CD14-positive monocyte (primary cell): ENCODE measurements at regions not wholly inside any gene's neighbourhood (a gene's known extent, or its start where the extent isn't known, plus 50 kb on each side); places are given as distances from the start of the nearest gene placed in this dataset.

ENCODE experiments used
- DNase-seq, 3 donors: peaks; one replicate each; pipeline ENCODE4 v3.0.0-alpha.2; 2011 to 2022
- H2AFZ ChIP-seq: 2 replicates; pipeline ENCODE4 v1.6.0; 2012; ENCODE audit warnings: mild to moderate bottlenecking, low read depth, low read length, inconsistent platforms; ENCODE audit not compliant: insufficient read depth, poor library complexity, severe bottlenecking
- H3K27ac ChIP-seq, 2 donors: 1 replicate in 1 of 2; 2 replicates in 1 of 2; pipeline ENCODE4 v1.5.1; 2012 to 2013; ENCODE audit warnings: low read length in 2 of 2, control low read depth in 1 of 2, inconsistent platforms in 1 of 2, low read depth in 1 of 2, mild to moderate bottlenecking in 1 of 2
- H3K27me3 ChIP-seq, 2 donors: one replicate each; pipeline versions ENCODE4 v1.6.0 to v1.6.1; 2011 to 2013; ENCODE audit warnings: low read length in 2 of 2; ENCODE audit not compliant: control insufficient read depth in 2 of 2, insufficient read depth in 2 of 2
- H3K36me3 ChIP-seq, 2 donors: replicated peaks in 1 of 2; 1 replicate in 1 of 2; 2 replicates in 1 of 2; pipeline versions ENCODE4 v1.5.1 to v1.6.1; 2012 to 2013; ENCODE audit warnings: low read length in 2 of 2, control low read depth in 1 of 2, inconsistent platforms in 1 of 2, mild to moderate bottlenecking in 1 of 2; ENCODE audit not compliant: insufficient read depth in 2 of 2, control insufficient read depth in 1 of 2
- H3K4me1 ChIP-seq, 2 donors: 1 replicate in 1 of 2; 2 replicates in 1 of 2; pipeline versions ENCODE4 v1.5.1 to v1.6.1; 2012 to 2013; ENCODE audit warnings: low read length in 2 of 2, control low read depth in 1 of 2, inconsistent platforms in 1 of 2, mild to moderate bottlenecking in 1 of 2, moderate library complexity in 1 of 2; ENCODE audit not compliant: insufficient read depth in 2 of 2, control insufficient read depth in 1 of 2
- H3K4me2 ChIP-seq: replicated peaks from 2 replicates; pipeline ENCODE3; 2012; ENCODE audit warnings: low read length, moderate library complexity, mild to moderate bottlenecking; ENCODE audit not compliant: poor library complexity, severe bottlenecking; ENCODE audit errors: extremely low read depth
- H3K4me3 ChIP-seq, 3 experiments: fragments of 200-600 bp in 1 of 3; sonication (generic) in 1 of 3; replicated peaks in 1 of 3; 1 replicate in 2 of 3; 2 replicates in 1 of 3; pipeline ENCODE4 v1.5.1; 2011 to 2013; ENCODE audit warnings: low read length in 3 of 3, mild to moderate bottlenecking in 3 of 3, control low read depth in 2 of 3, low read depth in 2 of 3, inconsistent platforms in 1 of 3, moderate library complexity in 1 of 3
- H3K79me2 ChIP-seq: 2 replicates; pipeline ENCODE4 v1.6.0; 2012; ENCODE audit warnings: mild to moderate bottlenecking, control low read depth, inconsistent platforms, low read length, moderate library complexity; ENCODE audit not compliant: insufficient read depth
- H3K9ac ChIP-seq: 2 replicates; pipeline ENCODE4 v1.6.0; 2017; ENCODE audit warnings: low read length, mild to moderate bottlenecking; ENCODE audit not compliant: insufficient read depth, poor library complexity, severe bottlenecking
- H3K9me3 ChIP-seq, 2 donors: replicated peaks in 1 of 2; 1 replicate in 1 of 2; 2 replicates in 1 of 2; pipeline versions ENCODE4 v1.5.1 to v1.6.1; 2012 to 2013; ENCODE audit warnings: low read length in 2 of 2, control low read depth in 1 of 2; ENCODE audit not compliant: control insufficient read depth in 1 of 2, insufficient read depth in 1 of 2
- H4K20me1 ChIP-seq: 2 replicates; pipeline ENCODE4 v1.6.0; 2012; ENCODE audit warnings: mild to moderate bottlenecking, low read length, control low read depth, moderate library complexity; ENCODE audit not compliant: insufficient read depth
- H3K27ac Mint-ChIP-seq, 7 donors: one replicate each; pipeline ENCODE4 v1.8.0; 2020; ENCODE audit warnings: mild to moderate bottlenecking in 7 of 7, mixed read lengths in 7 of 7, moderate library complexity in 6 of 7, inconsistent platforms in 2 of 7
- H3K27me3 Mint-ChIP-seq, 3 donors: one replicate each; pipeline ENCODE4 v1.8.0; 2021 to 2022; ENCODE audit warnings: low read depth in 3 of 3, mild to moderate bottlenecking in 3 of 3, mixed read lengths in 3 of 3, moderate library complexity in 3 of 3, inconsistent platforms in 1 of 3
- H3K36me3 Mint-ChIP-seq, 2 donors: one replicate each; pipeline ENCODE4 v1.8.0; 2020; ENCODE audit warnings: mixed read lengths in 2 of 2, inconsistent platforms in 1 of 2, mild to moderate bottlenecking in 1 of 2
- H3K4me1 Mint-ChIP-seq: one replicate; pipeline ENCODE4 v1.8.0; 2020; ENCODE audit warnings: mild to moderate bottlenecking, mixed read lengths
- H3K4me3 Mint-ChIP-seq, 2 donors: one replicate each; pipeline ENCODE4 v1.8.0; 2020; ENCODE audit warnings: mild to moderate bottlenecking in 2 of 2, mixed read lengths in 2 of 2, moderate library complexity in 1 of 2
- H3K9me3 Mint-ChIP-seq, 7 donors: one replicate each; pipeline ENCODE4 v1.8.0; 2020 to 2022; ENCODE audit warnings: mixed read lengths in 7 of 7, mild to moderate bottlenecking in 6 of 7, moderate library complexity in 6 of 7, inconsistent platforms in 2 of 7
- WGBS: methylation state at CpG from one replicate; pipeline ENCODE4 v1.1.5; 2013; ENCODE audit warnings: missing lambda C conversion rate; ENCODE audit not compliant: insufficient coverage; 5-methylcytosine and 5-hydroxymethylcytosine counted together
- intact Hi-C, 2 donors: fragments of 100-400 bp; cut with micrococcal nuclease; formaldehyde crosslinking; loops; one replicate each; pipeline versions ENCODE4 v1.15.0 to v1.15.1; 2023
- TF ChIP-seq, protein P1 (sequence below): fragments of 200-600 bp; IDR thresholded peaks from one replicate; pipeline ENCODE4 v1.8.0; 2022; ENCODE audit warnings: antibody characterized with exemption, mild to moderate bottlenecking

DNA sequence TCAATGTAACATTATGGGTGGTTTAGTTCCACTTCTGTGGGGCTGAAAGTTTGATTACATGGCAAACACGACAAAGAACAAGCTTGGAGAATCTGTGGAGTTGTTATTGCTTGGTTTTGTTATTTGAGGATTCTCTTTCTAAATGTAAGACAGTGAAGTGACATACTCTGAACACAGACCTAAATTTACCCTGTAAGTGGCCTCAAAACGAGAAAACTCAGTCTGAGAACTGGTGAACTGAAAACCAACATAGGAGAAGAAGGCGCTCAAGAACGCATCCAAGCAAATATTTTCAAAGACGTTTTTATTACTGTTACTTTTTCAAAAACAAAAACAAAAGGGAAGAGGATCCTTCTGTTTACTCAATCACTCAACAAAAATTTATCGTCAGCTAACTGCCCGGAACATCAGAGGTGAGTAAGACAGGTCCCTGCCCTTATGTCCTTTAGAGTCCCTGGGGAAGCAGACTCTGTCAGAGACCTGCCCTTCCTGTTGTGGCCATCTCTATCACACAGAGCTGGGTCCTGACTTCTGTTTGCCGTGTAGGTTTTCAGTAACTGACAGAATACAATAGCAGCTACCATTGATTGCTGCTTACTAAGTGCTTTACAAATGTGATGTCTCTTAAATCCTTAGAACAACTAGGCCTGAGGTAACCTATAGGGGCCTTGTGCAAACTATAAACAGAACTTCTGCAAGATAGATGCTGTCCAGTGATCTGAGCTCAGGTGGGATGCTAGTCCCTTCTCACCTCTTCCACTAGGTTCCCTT is 79.3 kb upstream of the C12orf71 start:
- WGBS = 93% methylated on average over 4 of the region's 8 CpGs
- no peaks in the 10 kb centered on the region for H3K9me3 ChIP-seq
- H3K27me3 ChIP-seq = no peaks in the 10 kb centered on the region
- H3K27ac ChIP-seq = no peak overlapping the region
- Mint-ChIP-seq H3K9me3 (peaks cover 0 to 5% (median 2%) of the 10 kb centered on the region in 7 donors), H3K27me3 (no peaks in the 10 kb centered on the region), H3K4me1 (peaks cover 3% of the 10 kb centered on the region), H3K36me3 (no peaks in the 10 kb centered on the region), H3K4me3 (no peak overlapping the region), H3K27ac (no peak overlapping the region)
- no peak overlapping the region for H3K4me3 ChIP-seq
- H3K9ac ChIP-seq = no peak overlapping the region
- no peaks in the 10 kb centered on the region for H3K4me1 ChIP-seq
- TF ChIP-seq, protein P1, sequence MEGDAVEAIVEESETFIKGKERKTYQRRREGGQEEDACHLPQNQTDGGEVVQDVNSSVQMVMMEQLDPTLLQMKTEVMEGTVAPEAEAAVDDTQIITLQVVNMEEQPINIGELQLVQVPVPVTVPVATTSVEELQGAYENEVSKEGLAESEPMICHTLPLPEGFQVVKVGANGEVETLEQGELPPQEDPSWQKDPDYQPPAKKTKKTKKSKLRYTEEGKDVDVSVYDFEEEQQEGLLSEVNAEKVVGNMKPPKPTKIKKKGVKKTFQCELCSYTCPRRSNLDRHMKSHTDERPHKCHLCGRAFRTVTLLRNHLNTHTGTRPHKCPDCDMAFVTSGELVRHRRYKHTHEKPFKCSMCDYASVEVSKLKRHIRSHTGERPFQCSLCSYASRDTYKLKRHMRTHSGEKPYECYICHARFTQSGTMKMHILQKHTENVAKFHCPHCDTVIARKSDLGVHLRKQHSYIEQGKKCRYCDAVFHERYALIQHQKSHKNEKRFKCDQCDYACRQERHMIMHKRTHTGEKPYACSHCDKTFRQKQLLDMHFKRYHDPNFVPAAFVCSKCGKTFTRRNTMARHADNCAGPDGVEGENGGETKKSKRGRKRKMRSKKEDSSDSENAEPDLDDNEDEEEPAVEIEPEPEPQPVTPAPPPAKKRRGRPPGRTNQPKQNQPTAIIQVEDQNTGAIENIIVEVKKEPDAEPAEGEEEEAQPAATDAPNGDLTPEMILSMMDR = no peak
- intact Hi-C loops = no loop called here
- no peaks in the 10 kb centered on the region for H4K20me1 ChIP-seq
- H3K4me2 ChIP-seq = no peak overlapping the region
- DNase-seq = no peak
- H3K36me3 ChIP-seq = no peaks in the 10 kb centered on the region
- no peaks in the 10 kb centered on the region for H3K79me2 ChIP-seq
- H2AFZ ChIP-seq = no peak overlapping the region

DNA sequence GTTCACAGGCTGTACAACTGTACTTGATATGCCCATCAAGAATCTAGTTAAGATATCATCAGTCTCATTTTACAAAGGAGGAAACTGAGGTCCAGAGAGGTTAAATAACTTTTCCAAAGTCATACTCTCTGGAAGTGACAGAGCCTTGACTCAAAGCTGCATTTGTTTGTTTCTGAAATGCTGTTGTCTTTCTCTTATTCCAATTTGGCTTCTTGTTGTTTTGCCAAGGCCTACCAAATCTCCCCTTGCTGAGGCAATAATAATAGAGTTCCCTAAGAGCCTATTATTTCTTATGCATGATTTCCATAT is 79.8 kb upstream of the C12orf71 start:
- Histone ChIP-seq H3K9ac (no peak overlapping the region), H3K9me3 (no peaks in the 10 kb centered on the region), H3K27ac (no peak overlapping the region), H3K4me3 (no peak overlapping the region), H4K20me1 (no peaks in the 10 kb centered on the region), H2AFZ (no peak overlapping the region), H3K27me3 (no peaks in the 10 kb centered on the region), H3K4me1 (no peaks in the 10 kb centered on the region), H3K79me2 (no peaks in the 10 kb centered on the region), H3K4me2 (no peak overlapping the region), H3K36me3 (no peaks in the 10 kb centered on the region)
- intact Hi-C loops = no loop called here
- TF ChIP-seq, protein P1 = no peak
- peaks cover 3% of the 10 kb centered on the region for H3K4me1 Mint-ChIP-seq
- peaks cover 0 to 9% (median 2%) of the 10 kb centered on the region in 7 donors for H3K9me3 Mint-ChIP-seq
- no peaks in the 10 kb centered on the region for H3K36me3 Mint-ChIP-seq
- H3K4me3 Mint-ChIP-seq = no peak overlapping the region
- H3K27me3 Mint-ChIP-seq = no peaks in the 10 kb centered on the region
- no peak overlapping the region for H3K27ac Mint-ChIP-seq
- no peak for DNase-seq
